Smooth muscle cell (in vitro differentiated cells): ENCODE measurements at regions not wholly inside any gene's neighbourhood (a gene's known extent, or its start where the extent isn't known, plus 50 kb on each side); places are given as distances from the start of the nearest gene placed in this dataset.

Experiments used
- DNase-seq: peaks from one replicate; lab custom pipeline; 2025; ENCODE audit not compliant: unreplicated experiment; lab: John Stamatoyannopoulos, UW
- H2AFZ ChIP-seq: fragments of 200-600 bp; sonication (generic); 2 replicates; pipeline ENCODE4 v1.6.0; 2016; ENCODE audit warnings: antibody characterized with exemption, low read depth, mild to moderate bottlenecking
- H3F3A ChIP-seq: fragments of 200-600 bp; sonication (generic); 2 replicates; pipeline ENCODE4 v1.6.0; 2017; ENCODE audit warnings: antibody characterized with exemption, low read depth
- H3K27ac ChIP-seq: fragments of 200-600 bp; sonication (generic); 2 replicates; pipeline ENCODE4 v1.5.1; 2016; ENCODE audit warnings: low read depth, mild to moderate bottlenecking
- H3K27me3 ChIP-seq: fragments of 200-600 bp; sonication (generic); 2 replicates; pipeline ENCODE4 v1.6.1; 2016; ENCODE audit warnings: low read depth, mild to moderate bottlenecking
- H3K36me3 ChIP-seq: fragments of 200-600 bp; sonication (generic); 2 replicates; pipeline ENCODE4 v1.5.1; 2016; ENCODE audit warnings: low read depth
- H3K4me1 ChIP-seq: fragments of 200-600 bp; sonication (generic); 2 replicates; pipeline ENCODE4 v1.5.1; 2016; ENCODE audit warnings: low read depth
- H3K4me2 ChIP-seq: fragments of 200-600 bp; sonication (generic); 2 replicates; pipeline ENCODE4 v1.6.0; 2016; ENCODE audit warnings: mild to moderate bottlenecking
- H3K4me3 ChIP-seq: fragments of 200-600 bp; sonication (generic); 2 replicates; pipeline ENCODE4 v1.5.1; 2016; ENCODE audit warnings: mild to moderate bottlenecking
- H3K79me2 ChIP-seq: fragments of 200-600 bp; sonication (generic); 2 replicates; pipeline ENCODE4 v1.6.0; 2016; ENCODE audit warnings: low read depth, mild to moderate bottlenecking
- H3K9ac ChIP-seq: fragments of 200-600 bp; sonication (generic); 2 replicates; pipeline ENCODE4 v1.6.0; 2016; ENCODE audit warnings: low read depth
- H3K9me3 ChIP-seq: fragments of 200-600 bp; sonication (generic); replicated peaks from 2 replicates; pipeline ENCODE4 v1.5.1; 2016; ENCODE audit warnings: low read depth
- H4K20me1 ChIP-seq: fragments of 200-600 bp; sonication (generic); 2 replicates; pipeline ENCODE4 v1.6.0; 2016; ENCODE audit warnings: low read depth
- CTCF ChIP-seq: fragments of 200-600 bp; sonication (generic); IDR thresholded peaks from 2 replicates; pipeline ENCODE4 v1.5.1; 2017; ENCODE audit warnings: borderline replicate concordance, mild to moderate bottlenecking, antibody characterized with exemption; ENCODE audit not compliant: insufficient read depth, poor library complexity, severe bottlenecking
- WGBS: methylation state at CpG from one replicate; pipeline ENCODE4 v1.1.7; 2016; ENCODE audit warnings: low lambda C conversion rate; 5-methylcytosine and 5-hydroxymethylcytosine counted together

- DNase-seq, result no peak
- no peaks in the 10 kb centered on the region for H3F3A ChIP-seq
- H3K9ac ChIP-seq, result no peak overlapping the region
- no peaks in the 10 kb centered on the region for H3K9me3 ChIP-seq
- H4K20me1 ChIP-seq, result no peaks in the 10 kb centered on the region
- H2AFZ ChIP-seq, result no peak overlapping the region
- TF ChIP-seq CTCF, result no peak
- no peaks in the 10 kb centered on the region for H3K36me3 ChIP-seq
- H3K27me3 ChIP-seq, result no peaks in the 10 kb centered on the region
- no peak overlapping the region for H3K4me3 ChIP-seq
- peaks cover 5% of the 10 kb centered on the region for H3K4me1 ChIP-seq
- no peaks in the 10 kb centered on the region for H3K79me2 ChIP-seq
- WGBS, result 94% methylated on average over 4 of the region's 4 CpGs
- H3K4me2 ChIP-seq, result no peak overlapping the region
- H3K27ac ChIP-seq, result no peak overlapping the region
Measured at GRCh38 chr7:13231216-13231615, 543.8 kb downstream of the ARL4A start.

GRCh38 chr7:13235436-13235835 is 548.0 kb downstream of the ARL4A start:
- Histone ChIP-seq H3K9me3 (no peaks in the 10 kb centered on the region), H3K79me2 (no peaks in the 10 kb centered on the region), H3K27me3 (no peaks in the 10 kb centered on the region), H3F3A (no peaks in the 10 kb centered on the region), H3K4me3 (no peak overlapping the region), H4K20me1 (no peaks in the 10 kb centered on the region), H3K4me2 (no peak overlapping the region), H3K9ac (no peak overlapping the region), H3K4me1 (peaks cover 5% of the 10 kb centered on the region), H2AFZ (no peak overlapping the region), H3K27ac (no peak overlapping the region), H3K36me3 (no peaks in the 10 kb centered on the region)
- no peak for DNase-seq
- 89% methylated on average over 1 of the region's 1 CpG for WGBS
- TF ChIP-seq CTCF, result no peak

DNA sequence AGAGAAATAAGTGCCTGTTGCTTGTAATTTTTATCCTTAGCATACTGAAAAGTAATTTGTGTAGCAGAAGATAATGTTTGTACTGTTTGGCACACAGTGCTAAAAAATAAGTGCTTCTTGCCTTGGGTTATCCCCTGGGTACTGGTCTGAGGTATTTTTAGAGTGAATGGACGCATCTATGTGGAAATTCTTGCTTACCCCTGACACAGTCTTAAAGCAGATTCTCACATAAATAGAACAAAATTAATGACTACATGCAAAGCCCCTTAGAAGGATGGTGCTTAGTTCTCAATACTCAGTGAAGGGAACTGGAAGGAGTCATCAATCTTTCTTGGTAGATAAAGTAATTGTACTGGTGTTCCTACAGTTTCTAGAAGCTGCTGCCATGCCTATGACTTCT is 548.6 kb downstream of the ARL4A start:
- 96% methylated on average over 1 of the region's 1 CpG for WGBS
- Histone ChIP-seq H3K9me3 (no peaks in the 10 kb centered on the region), H3K4me2 (no peak overlapping the region), H3K79me2 (no peaks in the 10 kb centered on the region), H3K4me3 (no peak overlapping the region), H3K4me1 (peaks cover 5% of the 10 kb centered on the region), H3K36me3 (no peaks in the 10 kb centered on the region), H3K9ac (no peak overlapping the region), H4K20me1 (no peaks in the 10 kb centered on the region), H3F3A (no peaks in the 10 kb centered on the region), H3K27me3 (no peaks in the 10 kb centered on the region), H2AFZ (no peak overlapping the region), H3K27ac (no peak overlapping the region)
- no peak for DNase-seq
- no peak for TF ChIP-seq CTCF

DNA sequence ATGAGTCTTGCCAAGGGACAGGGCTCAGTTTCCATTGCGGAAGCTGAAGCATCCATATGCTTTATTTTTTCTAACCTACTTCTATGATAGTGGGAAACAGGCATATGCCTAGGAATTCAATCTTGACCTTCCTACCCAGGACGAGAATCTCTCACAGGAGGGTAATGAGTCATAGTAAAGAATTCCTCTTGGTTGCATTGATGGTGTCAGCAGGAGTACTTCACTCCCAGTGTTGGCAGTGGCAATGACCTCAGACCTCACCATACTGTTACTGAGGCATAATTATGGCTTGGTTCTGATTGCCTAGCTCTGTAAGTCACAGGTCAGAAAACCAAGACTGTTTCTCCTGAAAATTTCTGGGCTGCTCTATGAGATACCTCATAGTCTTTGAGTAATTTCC is 552.9 kb downstream of the ARL4A start:
- H3K27me3 ChIP-seq, result no peaks in the 10 kb centered on the region
- H3K4me3 ChIP-seq, result no peak overlapping the region
- no peaks in the 10 kb centered on the region for H3K9me3 ChIP-seq
- no peak for TF ChIP-seq CTCF
- DNase-seq, result no peak
- H3K9ac ChIP-seq, result no peak overlapping the region
- 49% methylated on average over 2 of the region's 2 CpGs for WGBS
- no peak overlapping the region for H3K4me2 ChIP-seq
- H3K36me3 ChIP-seq, result no peaks in the 10 kb centered on the region
- H4K20me1 ChIP-seq, result no peaks in the 10 kb centered on the region
- H3K27ac ChIP-seq, result peak overlapping the region; percentile 6
- no peaks in the 10 kb centered on the region for H3K4me1 ChIP-seq
- no peaks in the 10 kb centered on the region for H3F3A ChIP-seq
- no peak overlapping the region for H2AFZ ChIP-seq
- no peaks in the 10 kb centered on the region for H3K79me2 ChIP-seq
